ENCODE measurements at regions not wholly inside any gene's neighbourhood (a gene's known extent, or its start where the extent isn't known, plus 50 kb on each side); places are given as distances from the start of the nearest gene placed in this dataset.

GRCh38 chr2:234751275-234751973 is 200.4 kb upstream of the SH3BP4 start:
- no peak for TF ChIP-seq CTCF (IDR thresholded peaks at IDR 0.05; ENCODE audit: low read length)
- TF ChIP-seq EZH2 (IDR thresholded peaks at IDR 0.05; ENCODE audit: borderline replicate concordance, low read length), result no peak

Measured in OCI-LY1 (cell line).